Right lobe of liver (tissue), 4 donors: ENCODE measurements at regions not wholly inside any gene's neighbourhood (a gene's known extent, or its start where the extent isn't known, plus 50 kb on each side); places are given as distances from the start of the nearest gene placed in this dataset.

Experiments
- POLR2A ChIP-seq: fragments of 450-650 bp; IDR thresholded peaks from one replicate; pipeline ENCODE4 v1.6.1; 2017; ENCODE audit warnings: antibody characterized with exemption, mild to moderate bottlenecking
- TF ChIP-seq, protein P1 (sequence below), 4 donors: fragments of 200-600 bp in 3 of 4; fragments of 450-650 bp in 1 of 4; IDR thresholded peaks; one replicate each; pipeline versions ENCODE4 v1.5.1 to v1.8.0; 2016 to 2022; ENCODE audit warnings: antibody characterized with exemption in 4 of 4, mild to moderate bottlenecking in 2 of 4
- donor health status: DM: no; HTN: no; CAD: no.
- donor health status: DM: no; HTN: no; CAD: no.
- donor health status: DM: no; HTN: yes; CAD: no.

DNA sequence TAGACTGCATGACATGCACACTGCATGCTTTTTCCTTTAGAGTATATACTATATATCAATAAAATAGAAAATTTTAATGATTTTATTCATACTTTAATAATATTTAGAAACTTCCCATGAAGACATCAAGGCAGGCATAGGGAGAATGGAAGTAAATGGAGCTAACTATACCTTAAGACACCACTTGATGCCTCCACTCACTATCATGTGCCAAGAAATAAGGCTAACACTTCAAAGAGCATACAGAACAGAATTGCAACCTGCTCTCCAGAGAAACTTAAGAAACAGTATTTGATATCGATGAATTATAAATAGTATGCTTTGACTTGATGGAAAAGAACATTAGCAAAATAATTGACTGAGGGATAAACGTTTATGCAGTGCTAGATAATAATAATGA, 192.6 kb upstream of the MBNL1 start:
- TF ChIP-seq, protein P1, sequence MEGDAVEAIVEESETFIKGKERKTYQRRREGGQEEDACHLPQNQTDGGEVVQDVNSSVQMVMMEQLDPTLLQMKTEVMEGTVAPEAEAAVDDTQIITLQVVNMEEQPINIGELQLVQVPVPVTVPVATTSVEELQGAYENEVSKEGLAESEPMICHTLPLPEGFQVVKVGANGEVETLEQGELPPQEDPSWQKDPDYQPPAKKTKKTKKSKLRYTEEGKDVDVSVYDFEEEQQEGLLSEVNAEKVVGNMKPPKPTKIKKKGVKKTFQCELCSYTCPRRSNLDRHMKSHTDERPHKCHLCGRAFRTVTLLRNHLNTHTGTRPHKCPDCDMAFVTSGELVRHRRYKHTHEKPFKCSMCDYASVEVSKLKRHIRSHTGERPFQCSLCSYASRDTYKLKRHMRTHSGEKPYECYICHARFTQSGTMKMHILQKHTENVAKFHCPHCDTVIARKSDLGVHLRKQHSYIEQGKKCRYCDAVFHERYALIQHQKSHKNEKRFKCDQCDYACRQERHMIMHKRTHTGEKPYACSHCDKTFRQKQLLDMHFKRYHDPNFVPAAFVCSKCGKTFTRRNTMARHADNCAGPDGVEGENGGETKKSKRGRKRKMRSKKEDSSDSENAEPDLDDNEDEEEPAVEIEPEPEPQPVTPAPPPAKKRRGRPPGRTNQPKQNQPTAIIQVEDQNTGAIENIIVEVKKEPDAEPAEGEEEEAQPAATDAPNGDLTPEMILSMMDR (IDR thresholded peaks at IDR 0.05): no peak
- TF ChIP-seq POLR2A: no peak
